ENCODE measurements at regions not wholly inside any gene's neighbourhood (a gene's known extent, or its start where the extent isn't known, plus 50 kb on each side); places are given as distances from the start of the nearest gene placed in this dataset.

DNA sequence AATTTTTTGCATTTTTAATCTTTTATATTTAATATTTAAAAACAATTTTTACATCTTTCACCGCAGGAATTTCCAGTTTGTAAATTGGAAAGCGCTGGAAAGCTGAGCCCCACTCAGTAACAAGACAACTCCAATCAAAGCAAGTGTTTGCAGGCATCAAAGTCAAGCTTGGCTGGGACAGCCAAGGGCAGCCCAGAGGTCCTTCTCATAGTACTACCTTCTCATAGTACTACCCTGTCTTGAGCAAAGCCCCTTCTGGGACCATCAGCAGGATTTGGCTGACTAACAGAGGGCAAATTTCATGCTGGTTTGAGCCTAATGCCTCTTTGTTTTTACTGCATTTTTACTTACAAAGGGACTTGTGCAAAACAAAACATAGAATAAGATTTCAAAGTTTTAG is 228.3 kb downstream of the SIM1 start:
- TF ChIP-seq CTCF (conservative IDR thresholded peaks at IDR 0.05 in 1 of 2, IDR thresholded peaks at IDR 0.05 in 1 of 2; ENCODE audit: extremely low read depth in 1 of 2, insufficient read depth in 1 of 2, low read depth in 1 of 2, low read length in 2 of 2): no peak
- no peak for TF ChIP-seq EZH2 (IDR thresholded peaks at IDR 0.05; ENCODE audit: borderline replicate concordance, low read length)
